Body of pancreas (tissue), 4 donors: ENCODE measurements at regions not wholly inside any gene's neighbourhood (a gene's known extent, or its start where the extent isn't known, plus 50 kb on each side); places are given as distances from the start of the nearest gene placed in this dataset.

Experiments
- ATAC-seq: fragments of 150-250 bp; one replicate; pipeline ENCODE4 v1.9.1; 2016
- DNase-seq, 4 donors: peaks; one replicate each; pipeline ENCODE4 v3.0.0-alpha.2; 2019
- H3K27ac ChIP-seq, 4 donors: fragments of 200-600 bp; sonication (generic); 1 replicate in 3 of 4; 2 replicates in 1 of 4; pipeline versions ENCODE4 v1.5.1 to v1.6.1; 2016 to 2019; ENCODE audit warnings: mild to moderate bottlenecking in 1 of 4, mixed read lengths in 1 of 4, moderate library complexity in 1 of 4
- H3K27me3 ChIP-seq, 2 donors: fragments of 200-600 bp; sonication (generic); one replicate each; pipeline ENCODE4 v1.6.0; 2016; ENCODE audit warnings: mild to moderate bottlenecking in 1 of 2
- H3K36me3 ChIP-seq, 2 donors: fragments of 200-600 bp; sonication (generic); replicated peaks in 1 of 2; 2 replicates each; pipeline ENCODE4 v1.5.1; 2016; ENCODE audit warnings: low read depth in 2 of 2; ENCODE audit not compliant: insufficient read depth in 1 of 2
- H3K4me1 ChIP-seq: fragments of 200-600 bp; sonication (generic); one replicate; pipeline ENCODE4 v1.6.0; 2016
- H3K4me3 ChIP-seq, 2 donors: fragments of 200-600 bp; sonication (generic); 1 replicate in 1 of 2; 2 replicates in 1 of 2; pipeline ENCODE4 v1.5.1; 2016 to 2019
- H3K9me3 ChIP-seq, 3 donors: fragments of 200-600 bp; sonication (generic); 1 replicate in 2 of 3; 2 replicates in 1 of 3; pipeline ENCODE4 v1.5.1; 2016
- CTCF ChIP-seq, 7 experiments: fragments of 450-650 bp in 4 of 7; fragments of 200-600 bp in 3 of 7; sonication (generic) in 3 of 7; IDR thresholded peaks; one replicate each; pipeline ENCODE4 v1.5.1; 2016 to 2019; ENCODE audit warnings: antibody characterized with exemption in 7 of 7
- POLR2A ChIP-seq, 3 donors: fragments of 450-650 bp; IDR thresholded peaks; one replicate each; pipeline ENCODE4 v1.6.1; 2016; ENCODE audit warnings: antibody characterized with exemption in 3 of 3, mild to moderate bottlenecking in 2 of 3
- WGBS, 2 donors: methylation state at CpG; one replicate each; pipeline ENCODE4 v1.1.5; 2017; 5-methylcytosine and 5-hydroxymethylcytosine counted together
- intact Hi-C: fragments of 100-400 bp; cut with DNase I; formaldehyde crosslinking; loops from one replicate; pipeline ENCODE4 v1.15.1; 2023

- intact Hi-C loops = no loop called here
- no peak for ATAC-seq
- 66 to 67% methylated on average over 5 to 8 of the region's 8 CpGs for WGBS, 2 donors
Observed at GRCh38 chr18:25604196-25604893, 252.4 kb upstream of the ZNF521 start.

DNA sequence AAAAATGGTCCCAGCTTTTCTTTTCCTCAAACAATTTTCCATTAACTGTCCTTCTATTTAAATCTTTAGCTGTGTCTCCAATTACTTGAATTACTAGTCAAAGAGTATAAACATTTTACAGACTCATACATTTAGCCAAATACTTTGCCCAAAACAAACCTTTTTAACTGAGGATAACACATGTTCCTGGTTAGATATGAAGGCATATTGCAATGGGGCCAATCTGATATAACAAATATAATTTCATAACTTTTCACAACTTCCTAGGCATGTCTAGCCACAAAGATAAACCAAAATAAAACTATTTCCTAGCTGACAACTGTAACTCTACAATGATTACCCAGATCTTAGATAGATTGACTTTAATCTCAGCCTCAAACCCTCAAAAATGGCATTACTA lies 247.5 kb upstream of the ZNF521 start:
- intact Hi-C loops = no loop called here
- no peak for TF ChIP-seq CTCF (IDR thresholded peaks at IDR 0.05)
- no peak for TF ChIP-seq POLR2A (IDR thresholded peaks at IDR 0.05)
- ATAC-seq (no peak), DNase-seq (no peak)
- no peaks in the 10 kb centered on the region for H3K27me3 ChIP-seq
- no peaks in the 10 kb centered on the region for H3K9me3 ChIP-seq
- no peak overlapping the region for H3K27ac ChIP-seq
- no peaks in the 10 kb centered on the region for H3K36me3 ChIP-seq
- H3K4me1 ChIP-seq = no peaks in the 10 kb centered on the region
- H3K4me3 ChIP-seq = no peak overlapping the region

More at GRCh38 chr18:25604196-25604893, 252.4 kb upstream of the ZNF521 start:
- Histone ChIP-seq H3K27me3 (no peaks in the 10 kb centered on the region), H3K9me3 (no peaks in the 10 kb centered on the region), H3K4me1 (no peaks in the 10 kb centered on the region), H3K4me3 (no peak overlapping the region), H3K36me3 (no peaks in the 10 kb centered on the region), H3K27ac (no peak overlapping the region)
- DNase-seq = no peak
- no peak for TF ChIP-seq CTCF (IDR thresholded peaks at IDR 0.05)
- TF ChIP-seq POLR2A (IDR thresholded peaks at IDR 0.05) = no peak

DNA sequence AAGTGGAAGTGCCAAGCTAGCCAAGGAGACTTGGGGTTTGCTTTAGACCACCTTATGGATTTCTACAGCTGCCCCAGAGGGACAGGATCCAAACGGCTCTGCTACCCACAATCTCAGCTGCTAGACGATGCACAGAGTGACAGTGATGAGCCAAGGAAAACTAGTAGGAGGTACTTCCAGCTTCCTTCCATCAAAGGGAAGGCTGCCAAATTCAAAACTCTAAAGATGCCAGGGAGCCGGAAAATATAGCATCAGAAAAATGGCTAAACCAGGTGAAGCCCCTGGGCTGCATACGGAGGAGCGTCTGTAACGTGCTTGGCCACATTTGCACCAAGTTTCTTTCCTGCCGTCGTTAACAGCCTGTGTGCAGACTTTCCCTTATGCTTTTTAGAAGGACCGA lies 245.5 kb upstream of the ZNF521 start:
- H3K27ac ChIP-seq = no peak overlapping the region
- H3K27me3 ChIP-seq = no peaks in the 10 kb centered on the region
- no peak overlapping the region for H3K4me3 ChIP-seq
- intact Hi-C loops = no loop called here
- DNase-seq (no peak), ATAC-seq (no peak)
- no peaks in the 10 kb centered on the region for H3K9me3 ChIP-seq
- H3K4me1 ChIP-seq = no peaks in the 10 kb centered on the region
- TF ChIP-seq POLR2A (IDR thresholded peaks at IDR 0.05) = no peak
- TF ChIP-seq CTCF (IDR thresholded peaks at IDR 0.05) = no peak
- no peaks in the 10 kb centered on the region for H3K36me3 ChIP-seq
- WGBS, 2 donors = 52% methylated on average over 9 of the region's 9 CpGs

- Histone ChIP-seq H3K4me3 (no peak overlapping the region), H3K27me3 (no peaks in the 10 kb centered on the region), H3K36me3 (no peaks in the 10 kb centered on the region), H3K9me3 (no peaks in the 10 kb centered on the region), H3K4me1 (no peaks in the 10 kb centered on the region), H3K27ac (no peak overlapping the region)
- intact Hi-C loops = no loop called here
- ATAC-seq (no peak), DNase-seq (no peak)
- TF ChIP-seq POLR2A (IDR thresholded peaks at IDR 0.05) (no peak), CTCF (IDR thresholded peaks at IDR 0.05) (no peak)
- WGBS, 2 donors = 61 to 66% methylated on average over 7 of the region's 7 CpGs
Observed at GRCh38 chr18:25595274-25596060, 243.5 kb upstream of the ZNF521 start.
